ENCODE measurements at regions not wholly inside any gene's neighbourhood (a gene's known extent, or its start where the extent isn't known, plus 50 kb on each side); places are given as distances from the start of the nearest gene placed in this dataset.

DNA sequence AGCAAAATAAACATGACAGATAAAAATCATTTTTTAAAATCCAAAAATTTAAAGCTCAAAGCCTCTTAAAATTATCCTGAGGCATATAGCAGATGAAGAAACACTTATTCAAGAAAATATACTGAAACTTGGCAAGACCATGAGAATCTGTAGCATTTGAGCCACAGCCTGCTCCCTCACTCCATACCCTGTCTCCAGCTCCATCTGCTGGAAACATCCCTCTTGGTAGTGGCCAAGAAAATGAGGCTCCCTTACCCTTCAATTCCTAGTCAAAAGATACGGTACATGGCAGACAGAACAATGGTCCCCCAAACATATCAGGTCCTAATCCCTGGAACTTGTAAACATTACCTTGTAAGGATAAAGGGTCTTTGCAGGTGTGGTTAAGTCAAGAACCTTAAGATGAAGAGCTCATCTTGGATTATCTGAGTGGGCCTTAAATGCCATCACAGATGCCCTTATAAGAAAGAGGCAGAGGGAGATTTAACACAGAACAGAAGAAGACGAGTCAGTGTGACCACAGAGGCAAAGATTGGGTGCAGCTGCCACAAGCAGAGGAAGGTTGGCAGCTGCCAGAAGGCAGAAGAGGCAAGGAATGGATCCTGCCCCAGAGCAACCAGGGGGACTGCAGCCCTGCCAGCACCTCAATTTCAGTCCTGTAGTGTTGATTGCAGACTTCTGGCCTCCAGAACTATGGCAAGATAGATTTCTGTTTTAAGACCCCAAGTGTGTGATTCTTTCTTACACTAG, 149.4 kb downstream of the ZNF248 start:
- H2AFZ ChIP-seq (ENCODE audit: control insufficient read depth, low read length): no peak overlapping the region
- H3K9me1 ChIP-seq (ENCODE audit: control insufficient read depth, extremely low read depth, insufficient read depth, low read length): no peaks in the 10 kb centered on the region
- H3K27me3 ChIP-seq (ENCODE audit: control insufficient read depth, extremely low read depth, insufficient read depth, low read length): no peaks in the 10 kb centered on the region
- TF ChIP-seq EZH2 (IDR thresholded peaks at IDR 0.05; ENCODE audit: low read length): no peak
- TF ChIP-seq, protein P1, sequence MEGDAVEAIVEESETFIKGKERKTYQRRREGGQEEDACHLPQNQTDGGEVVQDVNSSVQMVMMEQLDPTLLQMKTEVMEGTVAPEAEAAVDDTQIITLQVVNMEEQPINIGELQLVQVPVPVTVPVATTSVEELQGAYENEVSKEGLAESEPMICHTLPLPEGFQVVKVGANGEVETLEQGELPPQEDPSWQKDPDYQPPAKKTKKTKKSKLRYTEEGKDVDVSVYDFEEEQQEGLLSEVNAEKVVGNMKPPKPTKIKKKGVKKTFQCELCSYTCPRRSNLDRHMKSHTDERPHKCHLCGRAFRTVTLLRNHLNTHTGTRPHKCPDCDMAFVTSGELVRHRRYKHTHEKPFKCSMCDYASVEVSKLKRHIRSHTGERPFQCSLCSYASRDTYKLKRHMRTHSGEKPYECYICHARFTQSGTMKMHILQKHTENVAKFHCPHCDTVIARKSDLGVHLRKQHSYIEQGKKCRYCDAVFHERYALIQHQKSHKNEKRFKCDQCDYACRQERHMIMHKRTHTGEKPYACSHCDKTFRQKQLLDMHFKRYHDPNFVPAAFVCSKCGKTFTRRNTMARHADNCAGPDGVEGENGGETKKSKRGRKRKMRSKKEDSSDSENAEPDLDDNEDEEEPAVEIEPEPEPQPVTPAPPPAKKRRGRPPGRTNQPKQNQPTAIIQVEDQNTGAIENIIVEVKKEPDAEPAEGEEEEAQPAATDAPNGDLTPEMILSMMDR (optimal IDR thresholded peaks at IDR 0.05 in 1 of 3, IDR thresholded peaks at IDR 0.05 in 1 of 3, conservative IDR thresholded peaks at IDR 0.05 in 1 of 3; ENCODE audit: extremely low read depth in 1 of 3, insufficient read depth in 2 of 3, low read length in 3 of 3): no peak
- no peak overlapping the region for H3K4me3 ChIP-seq (ENCODE audit: control insufficient read depth in 2 of 3, extremely low read depth in 1 of 3, insufficient read depth in 2 of 3, low read depth in 1 of 3, low read length in 3 of 3)
- H4K20me1 ChIP-seq (ENCODE audit: control insufficient read depth, extremely low read depth, insufficient read depth, low read length): no peaks in the 10 kb centered on the region
- no peak for FAIRE-seq
- H3K4me2 ChIP-seq (ENCODE audit: control insufficient read depth, extremely low read depth, insufficient read depth, low read depth, low read length): no peak overlapping the region
- no peaks in the 10 kb centered on the region for H3K36me3 ChIP-seq (ENCODE audit: control insufficient read depth in 2 of 2, extremely low read depth in 1 of 2, insufficient read depth in 2 of 2, low read length in 2 of 2)
- no peak for DNase-seq (ENCODE audit: low read depth, low spot score)
- no peaks in the 10 kb centered on the region for H3K4me1 ChIP-seq (ENCODE audit: control insufficient read depth, extremely low read depth, insufficient read depth, low read length)
- no peaks in the 10 kb centered on the region for H3K79me2 ChIP-seq (ENCODE audit: control insufficient read depth, insufficient read depth, low read length)
- H3K9me3 ChIP-seq (ENCODE audit: control insufficient read depth, low read depth, low read length): peaks cover 8% of the 10 kb centered on the region
- dilution Hi-C loops (cut with MboI; ENCODE audit: extremely low pct_ligation_motif_present, low sequenced_read_pairs): no loop called here
- no peak overlapping the region for H3K9ac ChIP-seq (ENCODE audit: control insufficient read depth, extremely low read depth, insufficient read depth, low read length)
- no peak overlapping the region for H3K27ac ChIP-seq (ENCODE audit: control insufficient read depth, insufficient read depth, low read length)

DNA sequence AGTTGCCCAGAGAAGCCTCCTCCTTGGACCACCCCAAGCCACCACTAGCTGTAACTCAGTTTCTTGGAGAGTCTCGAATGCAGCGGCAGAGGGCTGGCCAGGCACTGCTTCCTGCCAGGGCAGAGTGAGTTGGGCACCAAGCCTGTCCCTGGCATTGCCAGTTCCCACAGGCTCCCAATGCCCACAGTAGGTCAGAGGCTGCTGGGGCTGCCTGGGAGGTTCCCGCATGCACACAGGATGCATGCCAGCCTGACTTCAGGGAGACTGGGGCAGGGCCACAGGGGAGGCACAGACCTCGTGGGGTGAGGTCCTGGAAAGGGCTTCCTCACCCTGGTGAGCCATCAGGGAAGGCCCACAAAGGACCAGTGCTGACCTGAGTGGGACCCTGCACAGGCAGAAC, 152.8 kb downstream of the ZNF248 start:
- DNase-seq (ENCODE audit: low read depth, low spot score) (no peak), FAIRE-seq (no peak)
- Histone ChIP-seq H3K36me3 (ENCODE audit: control insufficient read depth in 2 of 2, extremely low read depth in 1 of 2, insufficient read depth in 2 of 2, low read length in 2 of 2) (no peaks in the 10 kb centered on the region), H3K4me1 (ENCODE audit: control insufficient read depth, extremely low read depth, insufficient read depth, low read length) (no peaks in the 10 kb centered on the region), H3K9ac (ENCODE audit: control insufficient read depth, extremely low read depth, insufficient read depth, low read length) (no peak overlapping the region), H3K79me2 (ENCODE audit: control insufficient read depth, insufficient read depth, low read length) (no peaks in the 10 kb centered on the region), H3K27me3 (ENCODE audit: control insufficient read depth, extremely low read depth, insufficient read depth, low read length) (no peaks in the 10 kb centered on the region), H3K9me1 (ENCODE audit: control insufficient read depth, extremely low read depth, insufficient read depth, low read length) (no peaks in the 10 kb centered on the region), H3K4me2 (ENCODE audit: control insufficient read depth, extremely low read depth, insufficient read depth, low read depth, low read length) (no peak overlapping the region), H3K9me3 (ENCODE audit: control insufficient read depth, low read depth, low read length) (peaks cover 11% of the 10 kb centered on the region), H3K27ac (ENCODE audit: control insufficient read depth, insufficient read depth, low read length) (no peak overlapping the region), H4K20me1 (ENCODE audit: control insufficient read depth, extremely low read depth, insufficient read depth, low read length) (no peaks in the 10 kb centered on the region), H3K4me3 (ENCODE audit: control insufficient read depth in 2 of 3, extremely low read depth in 1 of 3, insufficient read depth in 2 of 3, low read depth in 1 of 3, low read length in 3 of 3) (no peak overlapping the region), H2AFZ (ENCODE audit: control insufficient read depth, low read length) (no peak overlapping the region)
- dilution Hi-C loops (cut with MboI; ENCODE audit: extremely low pct_ligation_motif_present, low sequenced_read_pairs): no loop called here
- TF ChIP-seq EZH2 (IDR thresholded peaks at IDR 0.05; ENCODE audit: low read length): no peak
- TF ChIP-seq, protein P1 (optimal IDR thresholded peaks at IDR 0.05 in 1 of 3, IDR thresholded peaks at IDR 0.05 in 1 of 3, conservative IDR thresholded peaks at IDR 0.05 in 1 of 3; ENCODE audit: extremely low read depth in 1 of 3, insufficient read depth in 2 of 3, low read length in 3 of 3): no peak
